Effector memory CD8-positive, alpha-beta T cell (primary cell): ENCODE measurements at regions not wholly inside any gene's neighbourhood (a gene's known extent, or its start where the extent isn't known, plus 50 kb on each side); places are given as distances from the start of the nearest gene placed in this dataset.

Experiments used
- ATAC-seq: fragments of 150-1000 bp; cut with Tn5 transposase; replicated peaks from 2 replicates; pipeline ENCODE4 v1.10.0; 2021; ENCODE audit warnings: mild to moderate bottlenecking, moderate library complexity
- DNase-seq, 3 experiments: peaks; one replicate each; pipeline ENCODE4 v3.0.0; 2021
- H3K27ac Mint-ChIP-seq, 2 donors: one replicate each; pipeline ENCODE4 v1.8.0; 2022; ENCODE audit warnings: mild to moderate bottlenecking in 2 of 2, mixed read lengths in 2 of 2, moderate library complexity in 2 of 2
- H3K27me3 Mint-ChIP-seq, 2 donors: one replicate each; pipeline ENCODE4 v1.8.0; 2022; ENCODE audit warnings: mixed read lengths in 2 of 2
- H3K36me3 Mint-ChIP-seq: one replicate; pipeline ENCODE4 v1.8.0; 2022; ENCODE audit warnings: mild to moderate bottlenecking, moderate library complexity, mixed read lengths; ENCODE audit not compliant: insufficient read depth
- H3K4me1 Mint-ChIP-seq, 2 donors: one replicate each; pipeline ENCODE4 v1.8.0; 2022; ENCODE audit warnings: low read depth in 2 of 2, mixed read lengths in 2 of 2
- H3K4me3 Mint-ChIP-seq, 2 donors: one replicate each; pipeline ENCODE4 v1.8.0; 2022; ENCODE audit warnings: mild to moderate bottlenecking in 2 of 2, mixed read lengths in 2 of 2, moderate library complexity in 2 of 2
- H3K9me3 Mint-ChIP-seq, 2 donors: one replicate each; pipeline ENCODE4 v1.8.0; 2022; ENCODE audit warnings: mixed read lengths in 2 of 2

GRCh38 chr5:38723426-38723825 is 122.4 kb upstream of the OSMR start:
- Mint-ChIP-seq H3K36me3 (no peaks in the 10 kb centered on the region), H3K9me3 (no peaks in the 10 kb centered on the region), H3K4me3 (no peak overlapping the region), H3K27me3 (peaks cover 43 to 44% of the 10 kb centered on the region in 2 donors), H3K27ac (no peak overlapping the region), H3K4me1 (no peaks in the 10 kb centered on the region)
- ATAC-seq (no peak), DNase-seq (no peak)

DNA sequence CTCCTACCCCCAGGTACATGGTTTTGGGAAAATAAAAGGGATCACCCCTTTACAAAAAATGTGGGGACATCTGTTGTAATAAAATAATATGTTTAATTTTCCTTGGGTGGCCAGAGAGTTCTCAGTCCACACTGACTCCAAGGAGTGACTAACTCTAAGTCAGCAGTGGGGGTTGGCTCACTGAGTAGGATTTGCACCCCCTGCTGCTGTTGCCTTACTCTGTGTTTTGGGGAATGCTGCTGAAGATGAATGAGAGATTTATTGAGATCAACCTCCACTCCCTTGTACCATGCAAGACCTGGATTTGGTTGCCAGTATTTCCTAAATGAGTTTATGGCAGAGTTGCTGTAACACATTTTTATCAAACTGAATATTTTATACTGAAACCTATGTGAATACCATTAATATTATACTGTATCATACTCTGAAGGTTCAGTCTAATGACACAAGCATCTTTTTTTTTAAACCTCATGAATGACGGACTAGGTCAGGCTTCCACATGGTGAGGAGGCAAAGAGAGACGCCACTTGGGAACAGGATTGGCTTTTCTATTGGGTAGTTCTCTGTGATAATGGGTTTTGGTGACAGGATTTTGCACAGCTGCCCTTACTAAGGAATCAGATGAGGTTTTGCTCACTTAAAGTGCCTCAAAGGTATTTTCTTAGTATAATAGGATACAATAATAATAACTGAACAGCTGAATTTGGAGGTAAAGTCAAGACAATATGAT is 121.3 kb upstream of the OSMR start:
- DNase-seq = no peak
- Mint-ChIP-seq H3K27ac (no peak overlapping the region), H3K9me3 (no peaks in the 10 kb centered on the region), H3K4me1 (no peaks in the 10 kb centered on the region), H3K4me3 (no peak overlapping the region), H3K36me3 (no peaks in the 10 kb centered on the region), H3K27me3 (peaks cover 35 to 44% of the 10 kb centered on the region in 2 donors)
- ATAC-seq = no peak

- no peaks in the 10 kb centered on the region for H3K4me1 Mint-ChIP-seq
- no peaks in the 10 kb centered on the region for H3K9me3 Mint-ChIP-seq
- no peak overlapping the region for H3K27ac Mint-ChIP-seq
- no peaks in the 10 kb centered on the region for H3K36me3 Mint-ChIP-seq
- peaks cover 37 to 43% of the 10 kb centered on the region in 2 donors for H3K27me3 Mint-ChIP-seq
- no peak overlapping the region for H3K4me3 Mint-ChIP-seq
- ATAC-seq (no peak), DNase-seq (no peak)
Observed at GRCh38 chr5:38725371-38725865, 120.4 kb upstream of the OSMR start.

- ATAC-seq = no peak
Observed at GRCh38 chr5:38726279-38726678, 119.5 kb upstream of the OSMR start.

GRCh38 chr5:38728029-38728428 is 117.8 kb upstream of the OSMR start:
- Mint-ChIP-seq H3K27me3 (peaks cover 22 to 32% of the 10 kb centered on the region in 2 donors), H3K9me3 (no peaks in the 10 kb centered on the region), H3K4me3 (no peak overlapping the region), H3K36me3 (no peaks in the 10 kb centered on the region), H3K4me1 (no peaks in the 10 kb centered on the region), H3K27ac (no peak overlapping the region)
- DNase-seq (no peak), ATAC-seq (no peak)

More at GRCh38 chr5:38726279-38726678, 119.5 kb upstream of the OSMR start:
- Mint-ChIP-seq H3K4me3 (no peak overlapping the region), H3K27me3 (peaks cover 30 to 35% of the 10 kb centered on the region in 2 donors), H3K27ac (no peak overlapping the region), H3K9me3 (no peaks in the 10 kb centered on the region), H3K36me3 (no peaks in the 10 kb centered on the region), H3K4me1 (no peaks in the 10 kb centered on the region)
- DNase-seq = no peak

GRCh38 chr5:38731461-38731860 is 114.4 kb upstream of the OSMR start:
- ATAC-seq (no peak), DNase-seq (no peak)
- Mint-ChIP-seq H3K4me3 (no peak overlapping the region), H3K9me3 (no peaks in the 10 kb centered on the region), H3K27ac (no peak overlapping the region), H3K36me3 (no peaks in the 10 kb centered on the region), H3K4me1 (no peaks in the 10 kb centered on the region), H3K27me3 (peaks cover 17 to 24% of the 10 kb centered on the region in 2 donors)

- ATAC-seq (no peak), DNase-seq (no peak)
Observed at GRCh38 chr5:38734353-38734752, 111.5 kb upstream of the OSMR start.

DNA sequence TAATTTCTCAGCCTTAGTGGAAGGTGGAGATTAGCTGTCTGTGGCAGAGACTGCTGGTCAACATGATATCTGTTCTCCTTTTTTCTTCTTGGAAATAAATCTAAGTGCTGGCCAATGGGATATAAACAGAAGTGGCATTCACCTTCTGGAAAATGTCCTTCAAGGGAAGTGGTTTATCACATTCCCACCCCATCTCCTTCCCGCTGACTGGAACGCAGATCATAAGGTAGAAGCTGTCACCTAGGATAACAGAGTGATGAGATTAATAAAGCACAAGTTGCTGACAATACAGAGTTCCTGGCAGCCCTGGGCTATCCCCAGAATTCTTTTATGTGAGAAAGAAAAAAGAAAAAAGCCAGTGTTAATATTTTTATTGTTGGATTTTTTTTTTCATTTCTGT is 109.7 kb upstream of the OSMR start:
- H3K4me3 Mint-ChIP-seq = no peak overlapping the region
- no peaks in the 10 kb centered on the region for H3K9me3 Mint-ChIP-seq
- ATAC-seq (no peak), DNase-seq (no peak)
- H3K4me1 Mint-ChIP-seq = no peaks in the 10 kb centered on the region
- H3K27ac Mint-ChIP-seq = no peak overlapping the region
- H3K36me3 Mint-ChIP-seq = no peaks in the 10 kb centered on the region
- H3K27me3 Mint-ChIP-seq = peaks cover 0 to 10% of the 10 kb centered on the region in 2 donors

More at GRCh38 chr5:38734353-38734752, 111.5 kb upstream of the OSMR start:
- H3K27ac Mint-ChIP-seq = no peak overlapping the region
- no peak overlapping the region for H3K4me3 Mint-ChIP-seq
- H3K9me3 Mint-ChIP-seq = no peaks in the 10 kb centered on the region
- no peaks in the 10 kb centered on the region for H3K4me1 Mint-ChIP-seq
- H3K36me3 Mint-ChIP-seq = no peaks in the 10 kb centered on the region
- peaks cover 0 to 19% of the 10 kb centered on the region in 2 donors for H3K27me3 Mint-ChIP-seq

- Mint-ChIP-seq H3K9me3 (peaks cover 0 to 2% of the 10 kb centered on the region in 2 donors), H3K4me3 (no peak overlapping the region), H3K27me3 (peaks cover 0 to 10% of the 10 kb centered on the region in 2 donors), H3K27ac (no peak overlapping the region), H3K36me3 (no peaks in the 10 kb centered on the region), H3K4me1 (no peaks in the 10 kb centered on the region)
- ATAC-seq = no peak
- no peak for DNase-seq
Observed at GRCh38 chr5:38737976-38738375, 107.8 kb upstream of the OSMR start.

DNA sequence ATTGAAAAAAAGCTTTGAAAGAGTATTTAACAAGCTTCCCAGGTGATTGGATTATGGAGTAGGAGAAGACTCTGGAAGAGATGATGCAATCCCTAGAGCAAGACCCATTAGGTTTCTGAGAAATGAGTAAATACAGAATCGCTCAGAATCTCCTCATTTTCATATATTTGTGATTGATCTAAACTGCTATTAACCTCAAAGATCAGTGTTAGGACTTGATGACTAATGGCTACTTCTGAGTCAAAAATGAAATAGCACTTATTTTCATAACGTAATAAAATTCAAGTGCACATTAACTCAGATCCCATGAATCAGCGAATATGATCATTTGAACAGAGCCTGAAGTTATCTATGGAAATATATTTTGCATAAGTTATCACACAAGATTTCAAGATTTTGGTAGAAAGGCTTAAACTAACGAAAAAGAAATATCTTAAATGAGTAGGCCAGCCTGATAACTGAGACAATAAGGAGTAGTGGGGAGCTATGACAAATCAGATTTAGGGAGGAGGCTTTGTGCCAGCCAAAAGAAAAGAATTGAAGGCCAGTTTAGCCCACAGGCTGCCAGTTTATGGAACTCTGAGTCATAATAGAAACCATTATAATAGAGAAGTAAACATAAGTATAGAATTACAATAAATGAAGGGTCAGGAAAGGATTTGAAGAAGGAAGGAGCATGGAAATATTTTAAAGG is 106.7 kb upstream of the OSMR start:
- ATAC-seq (no peak), DNase-seq (no peak)
- H3K27ac Mint-ChIP-seq = no peak overlapping the region
- no peaks in the 10 kb centered on the region for H3K4me1 Mint-ChIP-seq
- H3K36me3 Mint-ChIP-seq = no peaks in the 10 kb centered on the region
- peaks cover 0 to 10% of the 10 kb centered on the region in 2 donors for H3K27me3 Mint-ChIP-seq
- no peak overlapping the region for H3K4me3 Mint-ChIP-seq
- peaks cover 0 to 2% of the 10 kb centered on the region in 2 donors for H3K9me3 Mint-ChIP-seq

- peaks cover 0 to 10% of the 10 kb centered on the region in 2 donors for H3K27me3 Mint-ChIP-seq
- DNase-seq (no peak), ATAC-seq (no peak)
- H3K27ac Mint-ChIP-seq = no peak overlapping the region
- no peaks in the 10 kb centered on the region for H3K4me1 Mint-ChIP-seq
- no peaks in the 10 kb centered on the region for H3K36me3 Mint-ChIP-seq
- peaks cover 0 to 2% of the 10 kb centered on the region in 2 donors for H3K9me3 Mint-ChIP-seq
- no peak overlapping the region for H3K4me3 Mint-ChIP-seq
Observed at GRCh38 chr5:38739705-38740045, 106.1 kb upstream of the OSMR start.

GRCh38 chr5:38742821-38743220 is 103.0 kb upstream of the OSMR start:
- no peak for ATAC-seq
- Mint-ChIP-seq H3K4me3 (no peak overlapping the region), H3K36me3 (no peaks in the 10 kb centered on the region), H3K27ac (no peak overlapping the region), H3K4me1 (no peaks in the 10 kb centered on the region), H3K9me3 (peaks cover 0 to 2% of the 10 kb centered on the region in 2 donors), H3K27me3 (peaks cover 8 to 10% of the 10 kb centered on the region in 2 donors)
- DNase-seq = no peak

GRCh38 chr5:38743562-38743961 is 102.2 kb upstream of the OSMR start:
- ATAC-seq = no peak
- no peaks in the 10 kb centered on the region for H3K4me1 Mint-ChIP-seq
- no peak for DNase-seq
- no peaks in the 10 kb centered on the region for H3K36me3 Mint-ChIP-seq
- peaks cover 0 to 2% of the 10 kb centered on the region in 2 donors for H3K9me3 Mint-ChIP-seq
- H3K27ac Mint-ChIP-seq = no peak overlapping the region
- no peak overlapping the region for H3K4me3 Mint-ChIP-seq
- H3K27me3 Mint-ChIP-seq = peaks cover 13 to 15% of the 10 kb centered on the region in 2 donors
